ENCODE measurements at regions not wholly inside any gene's neighbourhood (a gene's known extent, or its start where the extent isn't known, plus 50 kb on each side); places are given as distances from the start of the nearest gene placed in this dataset.

DNA sequence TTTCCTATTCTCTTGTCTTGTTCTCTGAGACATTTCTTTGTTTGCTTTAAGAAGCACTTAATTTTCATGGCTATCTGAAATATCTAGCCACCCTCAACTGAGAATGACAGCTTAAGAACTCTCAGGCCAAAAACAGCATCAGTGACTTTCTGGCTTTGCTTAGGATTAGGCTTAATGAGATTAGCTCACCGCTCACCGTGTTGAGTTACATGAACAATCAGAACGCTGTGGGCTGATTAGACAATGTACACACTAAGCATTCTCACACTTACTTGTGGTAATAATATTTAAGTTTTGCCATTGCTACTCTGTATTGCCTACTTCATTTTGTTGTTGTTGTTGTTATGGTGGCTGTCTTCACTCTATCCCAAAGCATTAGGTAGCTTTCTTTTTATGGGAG lies 1283.6 kb downstream of the UQCRFS1 start:
- no peak for DNase-seq (ENCODE audit: low read depth)

DNA sequence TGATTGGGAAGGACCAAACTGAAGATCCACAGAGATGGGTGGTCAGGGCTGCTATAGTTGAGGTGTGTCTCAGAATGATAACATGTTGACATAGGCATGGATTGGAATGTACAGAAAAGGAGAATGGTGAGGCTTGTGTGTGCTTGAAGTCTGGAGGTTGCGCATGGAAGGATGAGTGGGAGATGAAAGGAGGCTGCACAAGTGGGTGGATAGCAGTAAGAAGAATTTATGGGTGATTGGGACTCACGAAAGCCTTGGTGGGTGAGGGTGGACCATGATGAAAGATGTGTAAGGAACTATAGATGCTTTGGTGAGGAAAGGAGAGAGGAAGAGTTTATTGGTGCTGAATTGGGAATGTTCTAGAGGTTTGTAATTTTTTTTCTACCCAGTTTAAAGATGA lies 1287.7 kb downstream of the UQCRFS1 start:
- DNase-seq (ENCODE audit: low read depth) = no peak

DNA sequence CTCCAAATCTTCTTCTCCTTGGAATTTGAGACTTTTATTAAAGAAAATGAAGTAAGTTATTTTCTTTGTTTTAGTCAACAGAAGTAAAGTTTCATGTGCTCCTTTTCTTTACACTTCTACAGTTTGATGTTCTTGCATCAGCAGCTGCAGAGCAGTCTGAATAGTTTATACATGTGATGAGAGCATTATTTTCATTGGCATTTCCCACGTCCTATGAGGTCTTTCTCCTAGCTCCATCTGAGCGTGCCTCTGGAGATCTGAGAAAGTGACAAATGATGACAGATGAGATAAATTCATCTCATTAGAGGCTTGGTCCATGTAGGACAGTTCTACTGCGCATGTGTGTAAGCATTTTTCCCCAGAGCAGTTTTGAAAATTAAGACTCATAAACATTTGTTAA lies 1290.0 kb downstream of the UQCRFS1 start:
- DNase-seq (ENCODE audit: low read depth) = no peak

DNA sequence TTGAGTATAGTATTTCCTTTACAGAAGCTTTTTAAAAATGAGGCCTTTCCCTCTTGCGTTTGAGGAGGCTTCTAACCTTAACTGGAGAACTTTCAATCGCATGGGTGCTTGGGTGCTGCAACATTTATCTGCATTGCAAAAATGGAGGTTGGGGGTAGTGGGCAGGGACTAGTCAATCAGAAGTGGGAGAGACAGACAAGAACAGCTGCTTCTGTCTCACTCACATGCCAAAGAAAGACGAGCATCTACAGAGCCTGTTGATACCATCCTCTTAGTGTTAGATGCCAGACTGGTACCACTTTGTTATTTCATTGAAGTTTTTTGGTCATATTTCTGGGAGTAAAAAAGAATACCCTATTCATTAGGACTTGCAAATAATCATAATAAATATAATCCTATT lies 1292.2 kb downstream of the UQCRFS1 start:
- no peak for DNase-seq (ENCODE audit: low read depth)

DNA sequence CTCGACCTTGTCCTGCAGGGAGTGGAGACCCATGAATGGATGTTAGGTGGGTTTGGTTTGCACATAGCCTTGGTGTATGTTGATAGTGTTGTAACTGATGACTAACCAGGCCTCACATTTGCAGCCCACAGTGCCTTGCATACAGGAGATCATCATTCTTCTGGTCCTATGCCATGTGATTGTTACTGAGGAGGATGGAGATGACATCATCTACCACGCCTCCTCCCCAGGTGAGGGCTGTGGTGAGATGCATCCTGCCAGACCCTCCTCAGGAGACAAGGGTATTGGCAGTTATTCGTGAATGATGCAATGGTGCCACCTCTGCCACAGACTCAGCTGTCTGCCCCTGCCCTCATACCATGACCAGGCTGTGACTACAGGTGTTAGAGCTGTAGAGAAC lies 1294.1 kb downstream of the UQCRFS1 start:
- DNase-seq (ENCODE audit: low read depth) = no peak

DNA sequence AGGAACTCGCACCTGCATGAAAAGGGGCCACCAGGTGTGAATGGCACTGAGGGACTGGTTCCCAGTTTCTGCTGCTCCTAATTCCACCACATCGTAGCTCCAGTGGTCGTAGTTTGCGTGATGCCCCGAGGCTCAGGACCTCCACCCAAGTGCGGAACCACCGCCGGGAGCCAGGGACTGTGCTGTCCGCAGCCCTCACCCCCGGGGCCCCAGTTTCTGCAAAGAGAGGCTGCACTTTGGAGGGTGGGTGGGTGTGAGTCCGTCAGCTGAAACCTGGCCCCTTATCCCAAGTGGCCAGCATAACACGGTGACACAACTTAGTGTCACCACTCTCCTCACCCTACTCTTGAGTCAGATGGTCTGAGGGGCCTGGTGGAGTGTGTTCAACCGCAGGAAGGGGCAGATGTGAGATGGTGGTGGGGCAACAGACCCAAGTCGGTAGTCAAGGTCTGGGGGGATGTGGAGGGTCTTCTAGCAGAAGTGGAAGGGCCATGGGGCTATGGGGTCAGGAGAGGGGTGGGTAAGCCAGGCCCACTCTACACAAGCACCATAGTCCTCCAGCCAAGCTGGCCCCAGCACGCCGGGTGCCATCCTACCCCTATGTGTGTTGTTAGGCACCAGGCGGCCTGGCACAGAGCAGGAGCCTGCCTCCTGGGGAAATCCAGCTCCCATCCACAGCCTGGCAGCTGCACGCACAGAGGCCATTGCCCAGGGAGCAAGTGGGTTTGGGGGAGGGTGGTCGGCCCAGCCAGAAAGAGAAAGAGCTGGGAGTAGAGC lies 1301.6 kb downstream of the UQCRFS1 start:
- no peak for DNase-seq (ENCODE audit: low read depth)

DNA sequence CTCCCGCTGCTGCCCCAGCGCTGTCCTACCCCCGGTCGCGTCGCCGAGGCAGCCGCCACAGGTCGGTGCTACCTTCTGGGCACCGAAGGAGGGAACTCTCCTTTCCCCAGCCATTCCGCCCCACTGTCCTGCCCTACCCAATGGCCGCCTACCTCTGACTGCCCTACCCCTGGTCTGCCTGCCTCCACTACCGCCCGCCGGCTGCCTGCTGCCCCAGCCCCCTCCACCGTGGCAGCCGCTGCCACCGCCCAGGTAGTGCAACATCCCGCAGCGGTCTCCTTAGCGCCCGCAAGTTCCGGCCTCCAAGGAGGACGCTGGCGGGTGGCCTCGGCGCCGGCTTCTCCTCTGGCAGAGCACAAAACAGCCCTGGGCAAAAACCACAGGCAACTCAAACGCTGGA lies 1303.1 kb downstream of the UQCRFS1 start:
- DNase-seq (ENCODE audit: low read depth) = no peak

DNA sequence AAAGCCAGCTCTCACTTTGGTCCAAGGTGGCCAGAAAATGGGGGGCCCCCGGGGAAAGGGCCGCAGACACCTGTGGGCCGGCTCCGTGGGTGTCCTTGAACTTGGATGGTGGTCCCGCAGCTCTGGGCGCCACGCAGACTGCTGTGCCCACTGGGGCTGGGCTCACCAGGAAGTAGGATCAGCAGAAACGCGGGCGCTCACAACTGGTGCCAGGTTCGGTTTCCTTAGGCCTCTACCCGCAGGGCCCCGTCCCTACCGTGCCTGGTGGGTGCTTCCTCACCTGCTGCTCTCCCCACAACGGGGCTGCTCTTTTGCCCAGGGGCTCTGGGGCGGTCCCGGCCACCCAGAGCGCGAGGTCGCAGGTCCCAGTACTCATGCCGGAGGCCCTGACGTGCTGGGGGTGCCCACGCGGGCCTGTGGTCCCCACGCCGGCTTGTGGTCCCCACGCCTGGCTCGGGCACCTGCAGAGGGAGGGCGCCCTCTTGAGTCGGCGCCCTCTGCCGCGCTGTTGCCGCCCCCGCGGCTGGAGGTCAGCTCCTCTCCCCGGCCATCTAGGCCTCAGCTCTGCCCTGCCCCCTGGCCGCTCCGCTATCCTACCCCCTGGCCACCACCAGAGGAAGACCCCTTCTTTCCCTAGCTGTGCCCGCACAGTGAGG lies 1303.6 kb downstream of the UQCRFS1 start:
- DNase-seq (ENCODE audit: low read depth) = no peak

DNA sequence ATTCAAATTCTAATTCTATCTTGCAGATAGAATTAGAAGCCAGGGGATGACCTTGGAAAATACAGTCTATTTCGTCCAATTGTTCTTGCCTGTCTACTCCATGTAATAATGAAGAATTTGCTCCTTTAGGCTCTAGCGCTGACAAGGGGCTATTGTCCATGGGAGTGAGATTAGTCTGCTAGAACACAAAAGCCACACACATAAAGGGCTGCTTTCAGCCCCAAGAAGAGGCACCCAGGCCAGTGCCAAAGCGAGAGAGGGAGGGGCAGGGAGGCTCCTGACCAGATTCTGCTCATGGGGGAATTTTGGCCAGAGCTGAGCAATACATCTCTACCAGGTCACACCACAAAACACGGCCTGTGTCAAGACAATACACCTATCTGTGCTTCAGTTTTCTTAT lies 1306.9 kb downstream of the UQCRFS1 start:
- DNase-seq (ENCODE audit: low read depth) = no peak

DNA sequence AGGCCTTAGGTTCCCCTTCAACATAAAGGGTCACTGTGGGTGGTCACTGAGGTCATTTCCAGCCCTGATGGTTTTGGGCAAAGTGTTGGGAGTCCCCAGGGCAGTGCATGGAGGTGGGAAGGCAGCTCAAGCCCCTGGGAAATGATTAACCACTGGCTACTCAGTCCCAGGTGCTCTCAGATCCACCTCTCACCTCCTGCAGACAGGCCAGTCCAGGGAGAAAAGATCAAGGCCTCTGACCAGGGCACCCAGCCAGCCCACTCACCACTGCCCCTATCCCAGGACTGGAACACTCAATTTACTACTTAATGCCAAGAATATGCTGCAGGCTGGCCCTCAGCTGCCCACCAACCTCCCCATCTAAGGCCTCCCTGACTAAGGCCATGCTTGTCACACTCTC lies 1307.9 kb downstream of the UQCRFS1 start:
- DNase-seq (ENCODE audit: low read depth) = no peak

DNA sequence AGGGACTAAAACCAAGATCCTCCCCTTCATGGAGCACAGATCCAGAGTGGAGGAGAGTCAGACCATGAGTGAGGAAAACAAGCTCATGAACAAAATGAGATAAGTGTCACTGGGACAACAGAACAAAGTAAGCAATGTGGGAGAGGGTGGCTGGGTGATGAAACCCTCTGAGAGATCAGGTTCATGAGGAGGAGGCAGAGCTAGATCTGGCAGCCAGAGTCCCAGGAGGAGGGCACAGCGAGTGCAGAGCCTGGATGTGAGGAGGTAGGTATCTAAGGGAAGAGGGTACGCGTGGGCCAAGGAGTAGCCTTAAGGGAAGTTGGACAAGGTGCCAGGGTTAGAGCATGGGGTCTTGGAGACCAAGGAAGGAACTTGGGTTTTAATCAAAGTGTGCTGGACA lies 1311.9 kb downstream of the UQCRFS1 start:
- no peak for DNase-seq (ENCODE audit: low read depth)

DNA sequence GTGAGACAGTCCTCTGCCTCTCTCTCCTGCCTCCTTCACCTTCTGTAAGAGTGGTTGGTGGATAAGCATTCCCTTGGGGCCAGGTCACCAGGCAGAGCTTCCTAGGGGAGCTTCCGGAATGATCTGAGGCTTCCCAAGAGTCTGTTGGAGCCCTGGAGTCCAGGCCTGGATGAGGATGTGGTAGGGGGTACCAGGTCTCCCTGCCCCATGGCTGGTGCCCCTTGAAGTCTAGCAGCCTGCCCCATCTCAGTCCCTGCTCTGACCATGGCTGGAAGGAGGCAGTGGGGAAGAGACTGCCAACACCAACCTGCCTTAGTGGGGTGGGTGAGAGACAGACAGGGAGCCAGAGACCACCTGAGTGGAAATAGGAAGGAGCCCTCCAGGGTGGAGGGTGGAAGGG lies 1316.9 kb downstream of the UQCRFS1 start:
- DNase-seq (ENCODE audit: low read depth) = no peak

DNA sequence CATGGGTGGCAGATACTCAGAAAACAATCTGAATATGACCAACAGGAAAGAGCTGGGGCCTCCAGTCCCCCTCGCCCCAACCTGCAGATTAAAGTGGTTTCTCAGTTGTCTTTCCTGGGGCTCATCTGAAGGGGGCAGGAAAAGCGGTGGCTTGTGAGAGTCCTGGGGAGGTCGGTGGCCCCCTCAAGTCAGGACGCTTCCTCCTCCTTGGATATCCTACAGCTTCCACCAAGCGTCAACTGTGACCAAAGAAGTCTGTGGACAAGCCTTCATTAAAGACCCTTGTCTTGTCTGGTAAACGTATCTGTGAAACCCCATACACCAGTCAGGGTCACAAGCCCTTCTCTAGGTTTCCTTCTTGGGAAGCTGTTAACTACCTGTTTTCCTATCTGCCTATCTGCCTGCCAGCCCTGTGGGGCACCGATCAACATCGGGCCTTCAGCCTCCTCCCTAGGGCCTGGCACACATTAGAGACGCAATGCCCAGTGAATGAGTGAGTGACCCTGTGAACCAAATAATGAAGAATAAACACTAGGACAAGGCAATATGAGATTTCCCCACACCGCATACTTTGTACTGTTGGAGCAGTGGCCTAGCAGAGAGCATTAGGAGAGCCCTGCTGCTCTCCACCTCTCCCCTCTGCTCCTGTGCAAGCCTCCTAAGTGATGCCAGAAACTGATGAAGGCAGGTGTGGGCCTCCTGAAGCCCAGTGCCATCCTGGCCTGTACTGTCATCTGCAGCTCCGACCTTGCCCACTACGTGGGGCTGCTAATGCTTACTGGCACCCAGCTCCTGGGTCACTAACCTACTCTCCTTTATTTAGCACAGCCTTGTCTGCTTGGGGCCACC lies 1317.8 kb downstream of the UQCRFS1 start:
- DNase-seq (ENCODE audit: low read depth) = no peak

DNA sequence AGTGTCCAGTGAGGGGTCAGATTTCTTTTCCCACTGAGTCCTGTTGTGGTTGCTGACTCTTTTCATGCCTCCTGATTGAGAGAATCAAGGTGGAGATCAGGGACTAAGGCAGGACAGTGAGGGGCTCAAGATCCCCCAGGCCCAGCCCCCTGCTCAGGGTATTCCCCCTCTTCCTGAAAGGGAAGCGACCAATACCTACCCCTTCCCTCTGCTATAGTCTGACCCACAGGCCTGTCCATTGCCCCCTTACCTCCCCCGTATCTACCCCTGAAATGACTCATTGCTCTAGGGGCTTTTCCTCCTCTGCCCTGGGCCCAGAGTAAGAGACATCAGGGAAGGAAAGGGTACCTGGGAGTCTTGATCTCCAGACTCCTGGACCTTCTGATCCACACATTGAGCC lies 1320.5 kb downstream of the UQCRFS1 start:
- no peak for DNase-seq (ENCODE audit: low read depth)

DNA sequence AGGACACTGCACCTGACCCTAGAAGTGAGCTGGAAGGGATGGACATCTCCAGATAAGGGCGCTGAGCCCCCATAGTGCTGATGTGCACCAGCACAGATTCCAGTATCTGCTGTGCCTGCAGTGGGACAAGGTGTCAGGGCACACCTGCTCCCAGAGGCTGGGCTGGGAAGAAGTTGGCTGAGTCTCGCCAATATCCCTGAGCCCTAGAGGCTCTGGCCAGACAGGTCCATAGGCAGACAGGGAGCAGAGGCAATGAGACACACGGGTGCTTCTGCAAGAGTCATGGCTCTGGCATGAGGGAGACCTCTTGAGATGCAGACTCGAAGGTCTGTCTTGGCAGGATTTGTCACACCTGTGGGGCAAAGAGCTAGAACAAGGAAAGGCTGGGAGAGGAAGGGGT lies 1321.5 kb downstream of the UQCRFS1 start:
- DNase-seq (ENCODE audit: low read depth) = no peak

DNA sequence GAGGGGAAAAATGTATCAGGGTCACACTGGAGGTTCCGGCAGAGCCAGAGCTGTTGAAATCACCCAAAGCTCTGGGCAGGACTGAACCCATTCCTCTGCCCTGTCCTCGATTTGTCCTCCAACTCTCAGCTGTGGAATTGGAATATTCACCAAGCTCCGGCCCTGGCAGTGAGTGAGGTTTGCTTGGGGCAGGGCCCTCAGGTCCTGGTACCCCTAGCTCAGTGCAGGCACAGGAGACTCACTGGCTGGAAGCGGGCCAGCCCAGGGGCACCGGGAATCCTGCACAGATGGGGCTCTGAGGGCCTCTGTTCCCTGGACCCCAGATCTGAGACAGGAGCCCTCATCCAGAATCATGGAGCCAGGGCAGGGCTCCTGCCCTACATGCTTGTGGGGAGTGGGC lies 1322.3 kb downstream of the UQCRFS1 start:
- DNase-seq (ENCODE audit: low read depth) = no peak

DNA sequence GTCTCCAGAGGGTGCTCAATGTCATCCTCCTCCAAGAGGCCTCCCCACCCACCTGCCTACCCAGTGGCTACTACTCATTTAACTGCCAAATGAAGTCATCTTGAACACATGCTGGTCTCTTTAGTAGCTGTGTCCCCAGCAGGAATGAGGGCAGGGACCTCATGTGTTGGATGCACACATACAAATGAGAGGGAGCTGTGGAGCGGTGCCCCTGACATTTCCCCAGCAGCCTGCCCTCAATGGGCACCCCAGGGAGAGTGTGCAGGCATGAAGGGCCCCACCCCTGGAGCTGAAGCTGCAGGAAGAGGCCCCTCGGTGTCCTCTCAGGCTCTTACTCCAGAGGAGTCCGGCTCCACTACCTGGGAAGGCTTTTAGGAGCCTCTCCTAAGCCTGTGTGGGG lies 1322.7 kb downstream of the UQCRFS1 start:
- DNase-seq (ENCODE audit: low read depth) = no peak

DNA sequence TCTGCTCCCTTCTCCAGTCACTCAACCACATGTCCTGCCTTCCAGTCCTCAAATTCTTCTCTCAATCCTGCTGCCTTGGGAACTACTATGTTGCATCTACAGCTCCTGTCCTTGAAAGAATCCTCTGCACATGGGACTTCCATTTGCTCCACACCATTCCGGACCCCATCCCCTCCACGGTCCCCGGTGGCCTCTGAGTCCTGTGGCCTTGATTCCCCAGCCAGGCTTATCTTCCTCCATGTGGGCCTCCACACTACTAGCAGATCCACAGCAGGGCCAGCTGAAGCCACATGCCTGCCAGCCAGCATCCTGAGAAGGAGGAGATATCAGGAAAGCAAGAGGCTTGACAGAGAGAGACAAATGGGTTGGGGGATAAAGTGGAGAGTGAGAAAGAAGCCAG lies 1323.8 kb downstream of the UQCRFS1 start:
- no peak for DNase-seq (ENCODE audit: low read depth)

DNA sequence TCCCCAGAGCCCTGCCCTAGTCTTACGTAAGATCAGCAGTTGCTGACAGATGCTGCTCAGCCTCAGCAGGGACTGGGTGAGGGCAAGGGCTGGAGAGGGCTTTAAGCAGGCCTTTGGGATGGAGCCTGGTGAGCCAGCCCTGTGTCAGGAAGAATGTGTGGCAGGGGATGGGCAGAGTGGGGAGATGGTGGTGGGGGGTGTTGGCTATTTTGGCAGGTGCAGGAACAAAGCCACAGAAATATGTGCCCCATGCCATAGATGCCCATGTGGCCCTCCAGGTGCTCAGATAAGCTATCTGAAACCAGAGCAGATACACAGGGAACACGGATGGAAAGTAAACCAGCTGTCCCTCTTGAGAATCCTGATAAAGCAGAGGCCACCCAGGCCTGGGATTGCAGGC lies 1325.0 kb downstream of the UQCRFS1 start:
- DNase-seq (ENCODE audit: low read depth) = no peak

DNA sequence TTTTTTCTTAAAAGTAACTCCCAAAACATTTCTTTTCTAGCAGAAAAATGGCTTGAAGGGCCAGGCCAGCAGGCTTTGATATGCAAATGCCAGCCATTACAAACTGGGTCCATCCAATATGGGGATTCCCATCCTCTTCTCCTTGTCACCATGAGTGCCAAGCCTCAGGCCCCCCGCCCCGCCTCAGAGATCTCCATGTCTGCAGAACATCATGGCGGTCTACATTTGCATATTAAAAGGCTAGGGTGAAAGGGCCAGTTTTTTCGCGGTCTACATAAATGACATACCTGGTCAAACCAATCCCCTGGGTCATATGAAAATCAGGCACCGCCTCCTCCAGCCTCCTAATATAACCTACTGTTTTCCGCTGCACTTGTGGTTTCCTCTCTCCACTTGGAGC lies 1327.6 kb downstream of the UQCRFS1 start:
- DNase-seq (ENCODE audit: low read depth) = no peak

DNA sequence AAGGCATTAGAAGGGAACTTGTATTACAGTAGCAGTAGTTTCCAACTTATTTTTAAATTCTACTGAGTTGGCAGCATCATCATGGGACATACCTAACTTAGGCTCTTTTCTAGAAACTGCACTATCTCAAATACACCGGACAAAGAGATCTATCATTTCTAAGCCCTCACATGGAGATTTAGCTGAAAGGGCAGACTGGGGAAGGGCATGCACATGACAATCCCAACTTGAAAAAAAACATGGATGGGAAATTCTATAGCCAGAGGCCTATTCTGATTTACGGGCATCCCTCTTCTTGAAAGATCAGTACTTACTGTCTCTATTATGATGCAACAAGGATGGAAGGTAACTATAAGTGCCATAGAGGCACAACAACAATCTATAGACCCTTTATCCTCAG lies 1328.6 kb downstream of the UQCRFS1 start:
- DNase-seq (ENCODE audit: low read depth) = no peak

DNA sequence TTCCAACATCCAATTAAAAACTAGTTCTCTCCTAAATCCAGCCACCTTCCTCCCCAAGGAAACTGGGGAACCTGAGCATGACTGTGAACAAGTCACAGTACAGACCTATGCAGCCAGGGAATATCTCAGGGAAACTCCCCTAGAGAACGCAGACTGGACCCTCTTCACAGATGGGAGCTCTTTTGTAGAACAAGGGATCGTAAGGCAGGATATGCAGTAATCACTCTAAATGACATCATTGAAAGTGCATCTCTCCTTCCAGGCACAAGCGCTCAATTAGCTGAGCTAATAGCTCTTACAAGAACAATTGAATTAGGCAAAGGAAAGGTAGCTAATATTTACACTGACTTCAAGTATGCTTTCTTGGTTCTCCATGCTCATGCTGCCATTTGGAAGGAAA lies 1331.7 kb downstream of the UQCRFS1 start:
- no peak for DNase-seq (ENCODE audit: low read depth)

DNA sequence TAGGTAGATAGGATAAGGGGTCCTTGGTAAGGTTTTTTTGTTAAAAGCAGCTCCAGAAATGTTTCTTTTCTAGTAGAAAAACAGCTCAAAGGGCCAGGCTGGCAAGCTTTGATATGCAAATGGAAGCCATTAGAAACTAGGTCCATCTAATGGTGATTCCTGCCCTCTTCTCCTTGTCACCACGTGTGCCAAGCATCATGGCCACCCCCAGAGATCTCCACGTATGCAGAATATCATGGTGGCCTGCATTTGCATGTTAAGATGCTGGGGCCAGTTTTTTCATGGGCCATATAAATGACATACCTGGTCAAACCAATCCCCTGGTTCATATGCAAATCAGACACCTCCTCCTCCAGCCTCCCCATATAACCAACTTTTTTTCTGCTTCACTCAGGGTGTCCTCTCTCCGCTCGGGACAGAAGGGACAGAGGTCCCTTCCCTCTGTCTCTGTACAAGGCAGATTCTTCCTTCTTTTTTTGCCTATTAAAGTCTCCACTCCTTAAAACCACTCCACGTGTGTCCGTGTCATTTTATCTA lies 1335.9 kb downstream of the UQCRFS1 start:
- DNase-seq (ENCODE audit: low read depth) = no peak

All from stimulated activated CD8-positive, alpha-beta memory T cell treated with anti-CD3 and anti-CD28 coated beads, Interleukin-7, amount 100 ng/mL, for 24 hours (primary cell).